ENCODE measurements at regions not wholly inside any gene's neighbourhood (a gene's known extent, or its start where the extent isn't known, plus 50 kb on each side); places are given as distances from the start of the nearest gene placed in this dataset.
"Not testable (repeated sequence)": the region's sequence is repeated elsewhere in the genome, so short reads cannot be mapped to it uniquely, and the experiment has no call there.

- not testable (repeated sequence) for TF ChIP-seq POLR2A, POLR2AphosphoS5 (IDR thresholded peaks at IDR 0.05; ENCODE audit: low read depth, low read length)
Measured at GRCh38 chr7:153989742-153990425, 62.3 kb upstream of the DPP6 start.
